HL-60 (cell line): ENCODE measurements at regions not wholly inside any gene's neighbourhood (a gene's known extent, or its start where the extent isn't known, plus 50 kb on each side); places are given as distances from the start of the nearest gene placed in this dataset.

Source experiments
- CTCF ChIP-seq: IDR thresholded peaks from one replicate; pipeline ENCODE4 v1.5.1; 2011; ENCODE audit warnings: low read length, control low read depth, inconsistent platforms; ENCODE audit not compliant: insufficient read depth
- REST ChIP-seq: IDR thresholded peaks from 2 replicates; pipeline ENCODE4 v1.6.1; 2012; ENCODE audit warnings: low read depth; ENCODE audit not compliant: insufficient replicate concordance

- no peak for TF ChIP-seq CTCF
- TF ChIP-seq REST = no peak
These were observed 741.4 kb upstream of the VSTM2A start for GRCh38 chr7:53800746-53801145.
